ENCODE measurements at regions not wholly inside any gene's neighbourhood (a gene's known extent, or its start where the extent isn't known, plus 50 kb on each side); places are given as distances from the start of the nearest gene placed in this dataset.

GRCh38 chr14:81673930-81674329, 140.3 kb upstream of the SEL1L start:
- DNase-seq: no peak

GRCh38 chr14:81676395-81676794, 142.7 kb upstream of the SEL1L start:
- DNase-seq: no peak

- DNase-seq: no peak
Measured at GRCh38 chr14:81676879-81677278, 143.2 kb upstream of the SEL1L start.

- no peak for DNase-seq
Measured at GRCh38 chr14:81677736-81678135, 144.1 kb upstream of the SEL1L start.

GRCh38 chr14:81679226-81679625, 145.6 kb upstream of the SEL1L start:
- no peak for DNase-seq

- DNase-seq: no peak
Measured at GRCh38 chr14:81681541-81681940, 147.9 kb upstream of the SEL1L start.

- no peak for DNase-seq
Measured at GRCh38 chr14:81682134-81682533, 148.5 kb upstream of the SEL1L start.

GRCh38 chr14:81682701-81683100, 149.0 kb upstream of the SEL1L start:
- no peak for DNase-seq

GRCh38 chr14:81684696-81685095, 151.0 kb upstream of the SEL1L start:
- DNase-seq: no peak

GRCh38 chr14:81686512-81686911, 152.9 kb upstream of the SEL1L start:
- no peak for DNase-seq

GRCh38 chr14:81691931-81692330, 158.3 kb upstream of the SEL1L start:
- DNase-seq: no peak

- no peak for DNase-seq
Measured at GRCh38 chr14:81694419-81694818, 160.8 kb upstream of the SEL1L start.

- DNase-seq: no peak
Measured at GRCh38 chr14:81709681-81710080, 176.0 kb upstream of the SEL1L start.

GRCh38 chr14:81710232-81710845, 176.7 kb upstream of the SEL1L start:
- no peak for DNase-seq

GRCh38 chr14:81715731-81716130, 182.1 kb upstream of the SEL1L start:
- no peak for DNase-seq

- DNase-seq: no peak
Measured at GRCh38 chr14:81716953-81717352, 183.3 kb upstream of the SEL1L start.

- no peak for DNase-seq
Measured at GRCh38 chr14:81723956-81724355, 190.3 kb upstream of the SEL1L start.

- DNase-seq: no peak
Measured at GRCh38 chr14:81727218-81727617, 193.6 kb upstream of the SEL1L start.

GRCh38 chr14:81728447-81728846, 194.8 kb upstream of the SEL1L start:
- no peak for DNase-seq

- DNase-seq: no peak
Measured at GRCh38 chr14:81729622-81730021, 196.0 kb upstream of the SEL1L start.

- no peak for DNase-seq
Measured at GRCh38 chr14:81737938-81738337, 204.3 kb upstream of the SEL1L start.

- no peak for DNase-seq
Measured at GRCh38 chr14:81738946-81739659, 205.4 kb upstream of the SEL1L start.

GRCh38 chr14:81743605-81744004, 210.0 kb upstream of the SEL1L start:
- no peak for DNase-seq

GRCh38 chr14:81751198-81751597, 217.5 kb upstream of the SEL1L start:
- DNase-seq: no peak

- no peak for DNase-seq
Measured at GRCh38 chr14:81759541-81759940, 225.9 kb upstream of the SEL1L start.

Measured in activated effector memory CD4-positive, alpha-beta T cell treated with anti-CD3 and anti-CD28 coated beads, Interleukin-2, amount 50 U/mL, for 16 hours (primary cell).